ENCODE measurements at regions not wholly inside any gene's neighbourhood (a gene's known extent, or its start where the extent isn't known, plus 50 kb on each side); places are given as distances from the start of the nearest gene placed in this dataset.

- TF ChIP-seq, protein P1, sequence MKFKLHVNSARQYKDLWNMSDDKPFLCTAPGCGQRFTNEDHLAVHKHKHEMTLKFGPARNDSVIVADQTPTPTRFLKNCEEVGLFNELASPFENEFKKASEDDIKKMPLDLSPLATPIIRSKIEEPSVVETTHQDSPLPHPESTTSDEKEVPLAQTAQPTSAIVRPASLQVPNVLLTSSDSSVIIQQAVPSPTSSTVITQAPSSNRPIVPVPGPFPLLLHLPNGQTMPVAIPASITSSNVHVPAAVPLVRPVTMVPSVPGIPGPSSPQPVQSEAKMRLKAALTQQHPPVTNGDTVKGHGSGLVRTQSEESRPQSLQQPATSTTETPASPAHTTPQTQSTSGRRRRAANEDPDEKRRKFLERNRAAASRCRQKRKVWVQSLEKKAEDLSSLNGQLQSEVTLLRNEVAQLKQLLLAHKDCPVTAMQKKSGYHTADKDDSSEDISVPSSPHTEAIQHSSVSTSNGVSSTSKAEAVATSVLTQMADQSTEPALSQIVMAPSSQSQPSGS (CRISPR knock-in tag; IDR thresholded peaks at IDR 0.05; ENCODE audit: borderline replicate concordance, low read depth) = no peak
- TF ChIP-seq HMGXB4 (CRISPR knock-in tag; IDR thresholded peaks at IDR 0.05) (no peak), TCF7 (CRISPR knock-in tag; IDR thresholded peaks at IDR 0.05; ENCODE audit: low read depth) (no peak), SP1 (CRISPR knock-in tag; conservative IDR thresholded peaks at IDR 0.05) (no peak), ZNF219 (CRISPR knock-in tag; IDR thresholded peaks at IDR 0.05; ENCODE audit: borderline replicate concordance) (no peak), NFATC4 (CRISPR knock-in tag; IDR thresholded peaks at IDR 0.05) (no peak)
- TF ChIP-seq, protein P2, sequence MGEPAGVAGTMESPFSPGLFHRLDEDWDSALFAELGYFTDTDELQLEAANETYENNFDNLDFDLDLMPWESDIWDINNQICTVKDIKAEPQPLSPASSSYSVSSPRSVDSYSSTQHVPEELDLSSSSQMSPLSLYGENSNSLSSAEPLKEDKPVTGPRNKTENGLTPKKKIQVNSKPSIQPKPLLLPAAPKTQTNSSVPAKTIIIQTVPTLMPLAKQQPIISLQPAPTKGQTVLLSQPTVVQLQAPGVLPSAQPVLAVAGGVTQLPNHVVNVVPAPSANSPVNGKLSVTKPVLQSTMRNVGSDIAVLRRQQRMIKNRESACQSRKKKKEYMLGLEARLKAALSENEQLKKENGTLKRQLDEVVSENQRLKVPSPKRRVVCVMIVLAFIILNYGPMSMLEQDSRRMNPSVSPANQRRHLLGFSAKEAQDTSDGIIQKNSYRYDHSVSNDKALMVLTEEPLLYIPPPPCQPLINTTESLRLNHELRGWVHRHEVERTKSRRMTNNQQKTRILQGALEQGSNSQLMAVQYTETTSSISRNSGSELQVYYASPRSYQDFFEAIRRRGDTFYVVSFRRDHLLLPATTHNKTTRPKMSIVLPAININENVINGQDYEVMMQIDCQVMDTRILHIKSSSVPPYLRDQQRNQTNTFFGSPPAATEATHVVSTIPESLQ (CRISPR knock-in tag; IDR thresholded peaks at IDR 0.05) = no peak
- TF ChIP-seq, protein P3, sequence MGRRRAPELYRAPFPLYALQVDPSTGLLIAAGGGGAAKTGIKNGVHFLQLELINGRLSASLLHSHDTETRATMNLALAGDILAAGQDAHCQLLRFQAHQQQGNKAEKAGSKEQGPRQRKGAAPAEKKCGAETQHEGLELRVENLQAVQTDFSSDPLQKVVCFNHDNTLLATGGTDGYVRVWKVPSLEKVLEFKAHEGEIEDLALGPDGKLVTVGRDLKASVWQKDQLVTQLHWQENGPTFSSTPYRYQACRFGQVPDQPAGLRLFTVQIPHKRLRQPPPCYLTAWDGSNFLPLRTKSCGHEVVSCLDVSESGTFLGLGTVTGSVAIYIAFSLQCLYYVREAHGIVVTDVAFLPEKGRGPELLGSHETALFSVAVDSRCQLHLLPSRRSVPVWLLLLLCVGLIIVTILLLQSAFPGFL (CRISPR knock-in tag; IDR thresholded peaks at IDR 0.05; ENCODE audit: borderline replicate concordance) = no peak
Observed at GRCh38 chr1:83497563-83497962, 501.4 kb downstream of the TTLL7 start (continued).

GRCh38 chr1:83495560-83495959, 503.4 kb downstream of the TTLL7 start:
- Mint-ChIP-seq H3K9me3 (no peaks in the 10 kb centered on the region), H3K4me3 (no peak overlapping the region), H3K27me3 (ENCODE audit: low read depth) (no peaks in the 10 kb centered on the region), H3K27ac (no peak overlapping the region), H3K4me1 (no peaks in the 10 kb centered on the region), H3K36me3 (no peaks in the 10 kb centered on the region)
- no peak for DNase-seq (ENCODE audit: low spot score)
- CTCF ChIA-PET = no interaction called here
- ATAC-seq = no peak
- POLR2A ChIA-PET = no interaction called here
- no peak for TF ChIP-seq NFE2L1 (CRISPR knock-in tag; IDR thresholded peaks at IDR 0.05)
- TF ChIP-seq, protein P4, sequence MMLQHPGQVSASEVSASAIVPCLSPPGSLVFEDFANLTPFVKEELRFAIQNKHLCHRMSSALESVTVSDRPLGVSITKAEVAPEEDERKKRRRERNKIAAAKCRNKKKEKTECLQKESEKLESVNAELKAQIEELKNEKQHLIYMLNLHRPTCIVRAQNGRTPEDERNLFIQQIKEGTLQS (CRISPR knock-in tag; conservative IDR thresholded peaks at IDR 0.05) = no peak
- TF ChIP-seq SMAD4 (CRISPR knock-in tag; IDR thresholded peaks at IDR 0.05) = no peak
- TF ChIP-seq TCF7 (CRISPR knock-in tag; IDR thresholded peaks at IDR 0.05; ENCODE audit: low read depth) = no peak
- TF ChIP-seq, protein P5, sequence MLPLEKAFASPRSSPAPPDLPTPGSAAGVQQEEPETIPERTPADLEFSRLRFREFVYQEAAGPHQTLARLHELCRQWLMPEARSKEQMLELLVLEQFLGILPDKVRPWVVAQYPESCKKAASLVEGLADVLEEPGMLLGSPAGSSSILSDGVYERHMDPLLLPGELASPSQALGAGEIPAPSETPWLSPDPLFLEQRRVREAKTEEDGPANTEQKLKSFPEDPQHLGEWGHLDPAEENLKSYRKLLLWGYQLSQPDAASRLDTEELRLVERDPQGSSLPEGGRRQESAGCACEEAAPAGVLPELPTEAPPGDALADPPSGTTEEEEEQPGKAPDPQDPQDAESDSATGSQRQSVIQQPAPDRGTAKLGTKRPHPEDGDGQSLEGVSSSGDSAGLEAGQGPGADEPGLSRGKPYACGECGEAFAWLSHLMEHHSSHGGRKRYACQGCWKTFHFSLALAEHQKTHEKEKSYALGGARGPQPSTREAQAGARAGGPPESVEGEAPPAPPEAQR (CRISPR knock-in tag; IDR thresholded peaks at IDR 0.05) = no peak
- TF ChIP-seq ZNF232 (CRISPR knock-in tag; IDR thresholded peaks at IDR 0.05) = no peak
- TF ChIP-seq NR3C1 (CRISPR knock-in tag; conservative IDR thresholded peaks at IDR 0.05; ENCODE audit: low read depth) = no peak
- TF ChIP-seq, protein P6, sequence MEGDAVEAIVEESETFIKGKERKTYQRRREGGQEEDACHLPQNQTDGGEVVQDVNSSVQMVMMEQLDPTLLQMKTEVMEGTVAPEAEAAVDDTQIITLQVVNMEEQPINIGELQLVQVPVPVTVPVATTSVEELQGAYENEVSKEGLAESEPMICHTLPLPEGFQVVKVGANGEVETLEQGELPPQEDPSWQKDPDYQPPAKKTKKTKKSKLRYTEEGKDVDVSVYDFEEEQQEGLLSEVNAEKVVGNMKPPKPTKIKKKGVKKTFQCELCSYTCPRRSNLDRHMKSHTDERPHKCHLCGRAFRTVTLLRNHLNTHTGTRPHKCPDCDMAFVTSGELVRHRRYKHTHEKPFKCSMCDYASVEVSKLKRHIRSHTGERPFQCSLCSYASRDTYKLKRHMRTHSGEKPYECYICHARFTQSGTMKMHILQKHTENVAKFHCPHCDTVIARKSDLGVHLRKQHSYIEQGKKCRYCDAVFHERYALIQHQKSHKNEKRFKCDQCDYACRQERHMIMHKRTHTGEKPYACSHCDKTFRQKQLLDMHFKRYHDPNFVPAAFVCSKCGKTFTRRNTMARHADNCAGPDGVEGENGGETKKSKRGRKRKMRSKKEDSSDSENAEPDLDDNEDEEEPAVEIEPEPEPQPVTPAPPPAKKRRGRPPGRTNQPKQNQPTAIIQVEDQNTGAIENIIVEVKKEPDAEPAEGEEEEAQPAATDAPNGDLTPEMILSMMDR (IDR thresholded peaks at IDR 0.05) = no peak
- TF ChIP-seq NR2C2 (CRISPR knock-in tag; IDR thresholded peaks at IDR 0.05) = no peak
- TF ChIP-seq ZNF425 (CRISPR knock-in tag; conservative IDR thresholded peaks at IDR 0.05) = no peak
- no peak for TF ChIP-seq JUN (CRISPR knock-in tag; IDR thresholded peaks at IDR 0.05)
- TF ChIP-seq RORB (CRISPR knock-in tag; IDR thresholded peaks at IDR 0.05) = no peak
- no peak for TF ChIP-seq OVOL2 (CRISPR knock-in tag; IDR thresholded peaks at IDR 0.05; ENCODE audit: borderline replicate concordance)
- no peak for TF ChIP-seq HMGXB4 (CRISPR knock-in tag; IDR thresholded peaks at IDR 0.05)
